HG03378 (cell line): ENCODE measurements at regions not wholly inside any gene's neighbourhood (a gene's known extent, or its start where the extent isn't known, plus 50 kb on each side); places are given as distances from the start of the nearest gene placed in this dataset.

Source experiments
- ATAC-seq: cut with Tn5 transposase; IDR thresholded peaks from one replicate; pipeline ENCODE4 v1.9.1; 2021; ENCODE audit warnings: mild to moderate bottlenecking, moderate library complexity; ENCODE audit not compliant: unreplicated experiment

- ATAC-seq, result no peak
These were observed 156.0 kb downstream of the KATNAL1 start for GRCh38 chr13:30151388-30151787.

DNA sequence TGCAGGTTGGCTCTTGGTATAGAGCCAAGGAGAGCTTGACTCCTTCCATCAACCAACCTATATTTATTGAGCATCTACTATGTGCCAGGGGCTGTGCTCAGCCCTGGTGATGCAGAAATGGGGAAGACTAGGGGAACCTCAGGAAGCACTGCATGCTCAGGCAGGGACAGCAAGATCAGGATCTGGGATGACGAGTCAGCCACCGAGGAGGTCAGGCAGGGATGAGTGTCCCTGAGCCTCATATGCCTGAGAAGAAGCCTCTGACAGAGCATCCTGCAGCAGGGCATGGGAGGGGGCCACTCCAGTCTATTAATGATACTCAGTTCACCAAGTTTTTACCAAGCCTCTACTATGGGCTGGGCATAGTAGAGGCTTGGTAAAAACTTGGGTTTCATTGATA, 158.1 kb downstream of the KATNAL1 start:
- no peak for ATAC-seq

- ATAC-seq, result no peak
These were observed 158.6 kb downstream of the KATNAL1 start for GRCh38 chr13:30148786-30149185.

- ATAC-seq, result no peak
These were observed 159.1 kb downstream of the KATNAL1 start for GRCh38 chr13:30148171-30148754.

DNA sequence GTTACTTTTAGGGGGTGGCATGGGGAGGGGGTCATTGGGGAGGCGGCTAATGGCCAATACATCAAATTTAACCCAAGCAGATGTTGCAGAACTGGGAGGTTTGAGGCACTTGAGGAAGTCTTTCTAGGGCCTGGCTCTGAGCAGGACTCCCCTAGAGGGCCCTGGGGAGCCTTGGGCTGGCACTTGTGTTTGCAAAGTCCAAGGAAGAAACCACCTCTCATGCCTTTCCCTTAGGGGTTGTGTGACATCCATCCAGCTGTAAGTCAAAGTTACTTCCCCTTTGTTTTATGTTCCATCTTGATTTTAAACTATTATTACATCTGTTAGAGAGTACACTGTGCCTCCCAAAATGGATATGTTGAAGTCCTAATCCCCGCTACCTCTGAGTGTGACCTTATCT, 159.9 kb downstream of the KATNAL1 start:
- ATAC-seq, result no peak

GRCh38 chr13:30147015-30147414, 160.3 kb downstream of the KATNAL1 start:
- no peak for ATAC-seq

GRCh38 chr13:30145709-30146367, 161.5 kb downstream of the KATNAL1 start:
- peak; percentile 54 for ATAC-seq

GRCh38 chr13:30143666-30144400, 163.5 kb downstream of the KATNAL1 start:
- no peak for ATAC-seq

DNA sequence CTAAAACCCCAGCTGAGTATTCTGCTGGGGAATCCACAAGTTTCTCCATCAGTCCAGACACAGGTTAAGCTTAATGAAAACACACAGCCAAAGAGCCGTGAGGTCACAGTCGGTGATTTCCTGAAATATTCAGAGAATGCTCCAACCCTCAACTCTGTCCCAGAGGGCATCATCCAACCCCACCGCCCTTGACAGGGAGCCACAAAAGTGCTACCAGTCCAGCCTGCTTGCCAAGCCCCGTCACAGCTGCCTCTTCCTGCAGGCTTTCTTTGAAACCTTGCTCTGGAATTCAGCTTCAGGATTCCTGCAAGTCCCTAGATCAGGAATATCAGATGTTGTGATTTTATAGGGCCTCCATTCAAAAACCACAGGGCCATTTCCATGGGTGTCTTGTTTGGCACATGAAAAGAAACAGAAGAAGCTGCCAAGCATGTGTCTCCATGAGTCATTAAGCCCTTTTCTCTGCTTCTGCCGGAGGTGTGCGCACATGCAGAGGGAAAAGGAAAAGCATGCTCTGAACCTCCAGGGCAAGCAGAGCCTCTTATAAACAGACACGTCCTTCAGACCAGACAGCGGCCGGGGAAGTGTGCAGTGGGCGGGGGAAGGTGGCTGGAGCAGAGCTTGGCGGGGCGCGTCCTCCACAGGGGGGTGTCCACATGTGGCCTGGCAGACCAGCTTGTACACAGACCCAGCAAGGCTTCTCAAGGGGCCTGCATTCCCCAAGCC, 164.7 kb downstream of the KATNAL1 start:
- ATAC-seq, result no peak

DNA sequence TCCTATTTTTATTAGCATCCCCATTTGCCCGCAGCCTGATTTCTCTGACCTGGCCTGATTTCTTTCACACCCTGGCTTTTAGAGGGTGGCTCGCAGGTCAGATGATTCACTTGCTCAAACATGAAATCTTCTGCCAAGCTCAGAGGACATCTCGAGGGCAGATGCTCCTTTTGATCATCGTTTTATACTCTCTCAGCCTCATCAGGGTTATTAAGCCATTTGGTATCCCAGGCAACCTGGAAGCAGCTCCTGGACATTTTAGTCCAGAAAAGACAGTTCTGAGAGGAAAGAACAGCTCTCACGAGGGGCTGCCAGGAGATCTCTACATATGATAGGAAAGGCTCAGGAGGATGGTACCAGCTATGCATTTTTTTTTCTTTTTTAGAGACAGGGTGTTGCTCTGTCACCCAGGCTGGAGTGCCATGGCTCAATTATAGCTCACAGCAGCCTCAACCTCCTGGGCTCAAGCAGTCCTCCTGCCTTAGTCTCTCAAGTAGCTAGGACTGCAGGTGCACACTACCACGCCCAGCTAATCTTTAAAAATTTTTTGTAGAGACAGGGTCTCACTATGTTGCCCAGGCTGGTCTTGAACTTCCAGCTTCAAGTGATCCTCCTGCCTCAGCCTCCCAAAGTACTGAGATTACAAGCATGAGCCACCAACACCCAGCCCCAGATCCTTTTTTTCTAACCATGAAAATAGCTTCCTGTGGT, 165.4 kb downstream of the KATNAL1 start:
- no peak for ATAC-seq

DNA sequence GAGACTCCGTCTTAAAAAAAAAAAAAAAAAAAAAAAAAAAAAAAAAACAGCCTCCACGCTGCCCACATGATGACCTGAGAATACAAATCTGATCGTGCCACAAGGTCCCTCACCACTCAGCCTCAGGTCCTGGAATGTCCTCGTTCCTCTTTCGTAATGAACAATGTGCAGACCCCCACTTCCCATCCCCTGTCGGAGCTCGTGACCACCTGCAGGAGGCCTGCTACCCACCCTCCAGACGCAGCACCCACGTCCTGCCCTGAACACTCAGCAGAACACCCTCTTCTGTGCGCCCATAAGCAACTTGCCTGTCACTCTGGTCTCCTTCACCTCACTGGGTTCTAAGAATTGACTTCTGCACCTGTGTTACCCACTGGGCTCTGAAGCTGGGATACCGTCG, 166.4 kb downstream of the KATNAL1 start:
- no peak for ATAC-seq

DNA sequence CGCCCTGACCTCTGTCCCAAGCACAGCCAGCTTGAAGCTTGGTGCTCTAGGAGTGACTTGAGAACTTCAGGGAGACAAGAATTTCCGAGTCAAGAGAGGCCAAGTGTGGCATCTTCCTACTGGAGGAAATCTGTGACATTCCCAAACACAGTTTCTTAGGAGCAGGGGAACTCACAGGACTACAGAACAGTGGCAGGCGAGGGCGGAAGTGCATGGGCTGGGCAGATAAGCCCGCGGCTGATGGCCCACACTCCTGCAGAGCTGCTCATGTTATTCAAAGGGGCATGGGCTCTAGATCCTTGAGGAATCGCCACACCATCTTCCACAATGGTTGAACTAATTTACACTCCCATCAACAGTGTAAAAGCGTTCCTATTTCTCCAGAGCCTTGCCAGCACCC, 168.8 kb downstream of the KATNAL1 start:
- no peak for ATAC-seq

DNA sequence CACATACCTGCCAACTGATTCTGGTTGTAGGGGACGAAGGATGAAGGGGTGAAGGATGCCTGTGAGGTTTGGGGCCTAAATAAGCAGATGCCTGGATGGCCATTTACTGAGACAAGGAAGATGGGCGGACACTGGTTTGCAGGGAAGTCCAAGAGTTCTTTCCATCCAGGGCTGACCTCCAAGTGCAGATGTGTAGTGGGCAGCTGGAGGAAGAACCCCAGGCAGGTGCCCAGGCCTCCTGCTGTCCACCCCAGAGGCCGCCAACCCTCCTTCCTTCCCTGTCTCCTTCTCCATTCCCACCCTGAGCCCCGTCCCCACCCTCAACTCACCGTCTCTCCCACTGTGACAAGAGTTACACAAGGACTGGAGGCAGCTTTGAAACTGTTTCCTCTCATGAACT, 171.5 kb downstream of the KATNAL1 start:
- ATAC-seq, result no peak

GRCh38 chr13:30135351-30135750, 172.0 kb downstream of the KATNAL1 start:
- ATAC-seq, result no peak

DNA sequence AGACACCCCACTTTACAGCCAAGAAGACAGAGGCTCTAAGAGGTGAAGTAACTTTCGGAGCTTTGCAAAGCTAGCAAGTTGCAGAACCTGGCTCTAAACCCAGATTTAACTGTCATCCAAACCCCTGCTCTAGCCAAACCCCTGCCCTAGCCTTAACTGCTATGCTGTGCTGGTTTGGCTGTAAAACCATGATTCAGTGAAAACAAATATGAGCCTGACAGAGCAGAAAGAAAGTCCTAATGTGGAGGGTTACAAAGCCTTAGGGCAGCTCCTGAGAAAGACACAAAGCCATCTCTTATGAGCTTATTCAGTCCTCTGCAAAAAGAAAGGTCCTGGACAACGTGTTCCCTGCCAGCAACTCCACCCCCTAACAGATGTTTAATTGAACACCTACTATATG, 172.8 kb downstream of the KATNAL1 start:
- ATAC-seq, result no peak

- no peak for ATAC-seq
These were observed 173.4 kb downstream of the KATNAL1 start for GRCh38 chr13:30133996-30134395.

DNA sequence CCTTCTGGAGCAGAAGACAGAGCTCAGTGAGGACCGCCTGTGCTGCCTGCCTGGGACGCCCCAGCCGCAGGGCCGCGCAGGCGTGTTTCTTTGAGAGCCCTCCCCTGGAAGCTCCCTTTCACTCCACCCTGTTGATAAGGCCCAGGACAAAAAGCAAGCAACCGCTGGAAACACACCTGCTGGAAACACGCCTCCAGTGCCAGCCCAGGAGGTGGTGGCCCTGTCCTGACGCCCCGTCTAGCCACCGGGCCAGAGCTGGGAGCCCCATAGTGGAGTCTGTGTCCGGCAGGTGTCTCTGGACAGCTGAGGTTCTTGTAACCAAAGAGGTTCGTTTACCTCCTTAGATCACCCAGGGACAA, 173.8 kb downstream of the KATNAL1 start:
- no peak for ATAC-seq

GRCh38 chr13:30132623-30133553, 174.5 kb downstream of the KATNAL1 start:
- ATAC-seq, result peak; percentile 78

- no peak for ATAC-seq
These were observed 177.9 kb downstream of the KATNAL1 start for GRCh38 chr13:30129411-30129810.

DNA sequence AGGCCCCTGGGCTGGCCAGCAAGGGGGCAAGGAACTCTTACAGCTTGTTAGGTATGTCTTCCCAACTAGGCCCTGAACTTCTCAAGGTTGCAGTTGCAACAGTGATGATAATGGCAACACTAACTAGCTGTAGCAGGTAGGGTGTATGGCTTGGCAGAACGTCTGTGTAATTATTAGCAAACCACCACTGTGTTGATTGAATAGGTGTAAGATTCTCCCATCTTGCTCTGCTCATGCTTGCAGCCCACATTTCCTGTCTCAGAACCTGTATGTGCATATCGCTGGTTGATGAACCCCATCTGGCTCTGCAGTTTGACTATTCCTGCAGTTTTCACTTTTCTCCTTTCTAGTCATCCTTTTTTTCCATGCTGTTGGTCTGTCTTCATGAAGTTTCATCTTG, 178.8 kb downstream of the KATNAL1 start:
- ATAC-seq, result no peak
